ENCODE measurements at regions not wholly inside any gene's neighbourhood (a gene's known extent, or its start where the extent isn't known, plus 50 kb on each side); places are given as distances from the start of the nearest gene placed in this dataset.

DNA sequence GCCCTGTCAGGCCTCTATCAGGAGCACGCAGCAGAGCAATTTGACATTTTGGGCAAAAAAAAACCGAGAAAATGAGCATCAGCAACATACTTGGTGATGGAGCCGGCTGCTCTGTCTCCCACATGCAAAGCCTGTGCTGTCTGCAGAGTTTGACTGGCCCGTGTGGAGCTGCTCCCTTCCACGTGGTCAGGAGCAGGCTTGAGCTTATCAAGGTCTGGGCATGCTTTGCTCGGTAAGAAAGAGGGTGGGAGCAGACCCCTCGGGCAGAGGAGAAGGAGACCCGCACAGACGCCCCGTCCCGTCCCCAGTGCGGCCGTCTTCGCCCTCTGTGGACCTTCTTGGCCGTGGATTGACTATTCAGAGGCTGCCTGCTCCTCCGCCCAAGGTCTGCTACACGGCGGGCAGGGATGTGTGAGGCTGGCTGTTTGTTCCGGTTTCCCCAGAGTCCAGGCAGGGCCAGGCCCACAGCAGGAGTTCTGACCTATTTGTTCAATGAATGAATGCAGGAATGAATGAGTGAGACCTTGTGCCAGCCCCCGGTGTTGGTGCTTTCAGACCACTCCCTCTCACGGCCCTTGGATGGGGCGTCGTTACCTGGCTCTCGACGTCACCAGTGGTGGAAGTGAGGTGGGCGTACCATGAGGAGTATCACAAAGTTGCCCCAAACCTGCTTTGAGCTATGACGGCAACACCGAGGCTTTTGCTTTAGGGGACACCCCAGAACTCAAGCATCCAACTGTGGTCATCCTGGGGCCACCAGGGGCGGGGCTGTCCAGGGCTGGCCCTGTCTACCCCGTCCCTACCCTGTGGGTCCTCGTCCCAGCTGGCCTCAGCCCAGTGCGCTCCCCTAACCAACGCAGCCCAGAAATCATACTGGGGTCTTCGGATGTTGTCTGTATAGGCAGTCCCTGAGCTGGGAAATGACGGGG lies 54.7 kb upstream of the ADRA2C start:
- TF ChIP-seq ZFX (IDR thresholded peaks at IDR 0.05; ENCODE audit: borderline replicate concordance), result no peak
- TF ChIP-seq, protein P1, sequence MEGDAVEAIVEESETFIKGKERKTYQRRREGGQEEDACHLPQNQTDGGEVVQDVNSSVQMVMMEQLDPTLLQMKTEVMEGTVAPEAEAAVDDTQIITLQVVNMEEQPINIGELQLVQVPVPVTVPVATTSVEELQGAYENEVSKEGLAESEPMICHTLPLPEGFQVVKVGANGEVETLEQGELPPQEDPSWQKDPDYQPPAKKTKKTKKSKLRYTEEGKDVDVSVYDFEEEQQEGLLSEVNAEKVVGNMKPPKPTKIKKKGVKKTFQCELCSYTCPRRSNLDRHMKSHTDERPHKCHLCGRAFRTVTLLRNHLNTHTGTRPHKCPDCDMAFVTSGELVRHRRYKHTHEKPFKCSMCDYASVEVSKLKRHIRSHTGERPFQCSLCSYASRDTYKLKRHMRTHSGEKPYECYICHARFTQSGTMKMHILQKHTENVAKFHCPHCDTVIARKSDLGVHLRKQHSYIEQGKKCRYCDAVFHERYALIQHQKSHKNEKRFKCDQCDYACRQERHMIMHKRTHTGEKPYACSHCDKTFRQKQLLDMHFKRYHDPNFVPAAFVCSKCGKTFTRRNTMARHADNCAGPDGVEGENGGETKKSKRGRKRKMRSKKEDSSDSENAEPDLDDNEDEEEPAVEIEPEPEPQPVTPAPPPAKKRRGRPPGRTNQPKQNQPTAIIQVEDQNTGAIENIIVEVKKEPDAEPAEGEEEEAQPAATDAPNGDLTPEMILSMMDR (IDR thresholded peaks at IDR 0.05), result no peak
- H3K27ac ChIP-seq, result no peak overlapping the region

DNA sequence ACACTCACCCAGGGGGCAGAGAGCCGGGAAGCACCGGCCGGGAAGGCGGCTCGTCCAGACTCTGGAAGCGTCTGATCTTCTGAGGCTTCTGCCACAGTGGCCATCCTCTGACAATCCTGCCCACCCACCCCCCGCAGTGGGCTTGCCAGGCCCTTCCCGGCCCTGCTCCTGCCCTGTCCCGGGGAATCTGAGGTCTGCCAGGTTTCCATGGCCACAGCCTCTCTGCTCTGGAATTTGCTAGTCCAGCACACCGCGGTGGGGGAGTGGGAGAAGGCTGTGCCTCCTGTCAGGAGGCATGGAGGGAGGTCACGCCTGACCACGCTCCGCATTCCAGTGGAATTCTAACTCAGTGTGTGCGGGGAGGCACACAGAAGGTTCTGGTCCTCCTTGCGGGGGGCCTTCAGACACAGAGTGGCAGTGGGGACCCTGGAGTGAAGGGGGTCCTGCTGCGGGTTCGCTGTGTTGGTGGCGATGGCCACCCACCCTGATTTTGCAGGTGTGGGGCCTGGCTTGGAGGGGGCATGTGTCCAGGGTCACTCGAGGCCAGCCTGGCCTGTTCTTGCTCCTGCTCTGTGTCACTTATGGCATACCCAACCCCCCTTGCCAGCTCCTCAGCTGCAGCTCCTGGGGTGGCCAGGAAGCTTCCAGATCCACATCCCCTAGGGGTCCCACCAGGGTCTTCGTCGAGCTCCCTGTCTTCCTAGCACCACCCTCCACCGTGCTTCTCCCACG lies 55.6 kb upstream of the ADRA2C start:
- TF ChIP-seq ZFX (IDR thresholded peaks at IDR 0.05; ENCODE audit: borderline replicate concordance), result no peak
- TF ChIP-seq, protein P1 (IDR thresholded peaks at IDR 0.05), result no peak

DNA sequence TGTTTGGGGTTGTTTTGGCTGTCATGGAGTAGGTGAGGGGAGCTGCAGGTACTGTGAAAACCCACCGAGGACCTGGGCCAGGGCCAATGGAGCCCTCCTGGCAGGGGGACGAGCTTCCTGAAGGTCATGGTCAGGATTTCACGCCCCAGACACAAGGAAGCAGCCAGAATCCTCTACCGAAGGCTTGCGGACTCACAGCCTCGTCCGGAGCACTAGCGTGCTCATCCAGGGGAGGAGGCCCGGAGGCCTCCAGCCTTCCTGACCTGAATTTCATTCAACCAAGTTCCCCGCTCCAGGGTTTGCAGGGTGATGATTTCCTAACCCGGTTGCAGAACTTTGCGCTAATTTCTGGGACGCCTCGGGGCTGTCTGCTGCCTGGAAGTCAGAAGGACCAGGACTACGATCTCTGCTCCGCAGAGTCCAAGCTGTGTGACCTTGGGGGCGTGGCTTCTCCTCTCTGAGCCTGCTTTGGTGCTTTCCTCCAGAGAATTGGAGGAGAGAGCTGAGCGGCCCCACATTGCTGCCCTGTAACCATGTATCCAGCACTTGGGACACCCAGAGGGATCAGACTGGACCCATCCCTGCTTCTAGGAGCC lies 56.2 kb upstream of the ADRA2C start:
- no peak for TF ChIP-seq ZFX (IDR thresholded peaks at IDR 0.05; ENCODE audit: borderline replicate concordance)
- TF ChIP-seq, protein P1 (IDR thresholded peaks at IDR 0.05), result no peak

More for the DNA sequence above, 55.6 kb upstream of the ADRA2C start:
- H3K27ac ChIP-seq, result no peak overlapping the region

DNA sequence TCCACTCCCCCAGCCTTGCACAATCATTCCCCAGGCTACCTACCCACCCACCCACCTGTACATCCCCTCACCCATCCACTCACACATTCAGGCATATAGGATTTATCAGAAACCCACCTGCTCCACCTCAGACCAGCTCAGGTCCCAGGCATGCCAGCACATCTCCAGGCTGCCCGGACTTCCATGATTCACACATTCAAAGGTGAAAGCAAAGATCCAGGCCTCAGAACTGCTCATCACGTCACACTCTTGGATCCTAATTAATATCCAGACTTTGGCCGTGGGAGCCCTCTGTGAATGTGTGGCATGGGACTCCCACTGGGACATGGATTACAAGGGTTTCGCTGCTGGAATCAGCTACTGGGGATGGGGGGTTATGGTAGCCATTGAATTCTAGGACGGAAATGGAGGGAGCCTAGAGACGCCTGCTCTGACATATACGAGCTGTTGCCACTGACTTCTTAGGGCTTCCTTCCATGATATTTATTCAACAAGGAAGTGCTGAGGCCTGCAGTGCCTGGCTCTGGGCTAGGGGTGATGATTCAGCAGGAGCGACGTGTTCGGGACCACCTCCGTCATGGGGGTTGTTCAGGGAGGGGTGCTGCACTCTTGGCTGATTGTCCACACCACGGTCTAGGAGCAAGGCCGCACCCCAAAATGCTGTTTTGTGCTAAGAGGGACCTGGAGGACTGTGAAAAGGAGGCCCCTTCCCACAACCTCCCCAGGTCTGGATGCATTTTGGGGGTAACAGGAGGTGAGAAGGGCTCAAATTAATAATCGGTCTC lies 56.9 kb upstream of the ADRA2C start:
- TF ChIP-seq ZFX (IDR thresholded peaks at IDR 0.05; ENCODE audit: borderline replicate concordance), result no peak
- TF ChIP-seq, protein P1 (IDR thresholded peaks at IDR 0.05), result no peak
- H3K27ac ChIP-seq, result no peak overlapping the region

More for the DNA sequence above, 56.2 kb upstream of the ADRA2C start:
- no peak overlapping the region for H3K27ac ChIP-seq

DNA sequence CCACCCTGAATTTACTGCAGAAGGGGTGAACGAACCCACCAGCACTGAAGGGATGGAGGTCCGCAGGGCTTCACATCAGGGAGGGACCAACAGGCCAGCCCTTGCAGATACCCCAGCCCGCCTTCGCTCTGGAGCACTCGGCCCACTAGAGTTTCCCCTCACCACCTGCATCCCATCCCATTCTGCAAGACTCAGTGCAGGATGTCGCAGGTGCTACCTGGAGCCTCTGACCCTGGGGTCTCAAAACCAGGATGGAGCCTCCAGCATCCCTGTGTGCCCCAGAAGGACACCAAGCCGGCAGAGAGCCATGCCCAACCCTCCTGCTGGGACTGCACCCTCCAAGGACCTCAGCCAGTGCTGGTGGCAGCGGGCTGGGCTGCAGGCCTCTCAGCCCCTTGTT lies 57.6 kb upstream of the ADRA2C start:
- TF ChIP-seq, protein P1 (IDR thresholded peaks at IDR 0.05), result no peak
- TF ChIP-seq ZFX (IDR thresholded peaks at IDR 0.05; ENCODE audit: borderline replicate concordance), result no peak
- H3K27ac ChIP-seq, result no peak overlapping the region

DNA sequence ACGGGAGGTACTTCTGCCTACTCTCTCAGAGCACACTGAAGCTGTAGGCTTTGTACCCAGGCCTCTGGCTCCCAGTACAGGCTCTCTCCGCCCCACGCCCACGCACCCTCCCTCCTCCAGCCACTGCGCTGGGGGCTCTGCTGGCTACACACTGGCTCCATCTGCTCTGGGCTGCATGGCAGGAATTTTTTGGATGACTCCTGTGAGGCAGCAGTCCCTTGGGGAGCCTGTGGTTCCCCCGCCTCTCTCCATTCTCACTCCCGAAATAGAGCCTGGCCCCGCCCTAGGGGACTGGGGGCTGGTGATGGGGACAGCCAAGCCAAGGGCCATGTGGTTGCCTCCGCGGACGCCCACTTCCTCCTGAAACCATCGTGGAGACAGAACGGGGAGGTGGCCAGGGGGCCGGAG lies 58.1 kb upstream of the ADRA2C start:
- H3K27ac ChIP-seq, result no peak overlapping the region
- no peak for TF ChIP-seq ZFX (IDR thresholded peaks at IDR 0.05; ENCODE audit: borderline replicate concordance)
- TF ChIP-seq, protein P1 (IDR thresholded peaks at IDR 0.05), result no peak
